Body of pancreas (tissue), 4 donors: ENCODE measurements at regions not wholly inside any gene's neighbourhood (a gene's known extent, or its start where the extent isn't known, plus 50 kb on each side); places are given as distances from the start of the nearest gene placed in this dataset.

Source experiments
- ATAC-seq: fragments of 150-250 bp; one replicate; pipeline ENCODE4 v1.9.1; 2016
- DNase-seq, 4 donors: peaks; one replicate each; pipeline ENCODE4 v3.0.0-alpha.2; 2019
- H3K27ac ChIP-seq, 4 donors: fragments of 200-600 bp; sonication (generic); 1 replicate in 3 of 4; 2 replicates in 1 of 4; pipeline versions ENCODE4 v1.5.1 to v1.6.1; 2016 to 2019; ENCODE audit warnings: mild to moderate bottlenecking in 1 of 4, mixed read lengths in 1 of 4, moderate library complexity in 1 of 4
- H3K27me3 ChIP-seq, 2 donors: fragments of 200-600 bp; sonication (generic); one replicate each; pipeline ENCODE4 v1.6.0; 2016; ENCODE audit warnings: mild to moderate bottlenecking in 1 of 2
- H3K36me3 ChIP-seq, 2 donors: fragments of 200-600 bp; sonication (generic); replicated peaks in 1 of 2; 2 replicates each; pipeline ENCODE4 v1.5.1; 2016; ENCODE audit warnings: low read depth in 2 of 2; ENCODE audit not compliant: insufficient read depth in 1 of 2
- H3K4me1 ChIP-seq: fragments of 200-600 bp; sonication (generic); one replicate; pipeline ENCODE4 v1.6.0; 2016
- H3K4me3 ChIP-seq, 2 donors: fragments of 200-600 bp; sonication (generic); 1 replicate in 1 of 2; 2 replicates in 1 of 2; pipeline ENCODE4 v1.5.1; 2016 to 2019
- H3K9me3 ChIP-seq, 3 donors: fragments of 200-600 bp; sonication (generic); 1 replicate in 2 of 3; 2 replicates in 1 of 3; pipeline ENCODE4 v1.5.1; 2016
- CTCF ChIP-seq, 7 experiments: fragments of 450-650 bp in 4 of 7; fragments of 200-600 bp in 3 of 7; sonication (generic) in 3 of 7; IDR thresholded peaks; one replicate each; pipeline ENCODE4 v1.5.1; 2016 to 2019; ENCODE audit warnings: antibody characterized with exemption in 7 of 7
- POLR2A ChIP-seq, 3 donors: fragments of 450-650 bp; IDR thresholded peaks; one replicate each; pipeline ENCODE4 v1.6.1; 2016; ENCODE audit warnings: antibody characterized with exemption in 3 of 3, mild to moderate bottlenecking in 2 of 3
- WGBS, 2 donors: methylation state at CpG; one replicate each; pipeline ENCODE4 v1.1.5; 2017; 5-methylcytosine and 5-hydroxymethylcytosine counted together
- intact Hi-C: fragments of 100-400 bp; cut with DNase I; formaldehyde crosslinking; loops from one replicate; pipeline ENCODE4 v1.15.1; 2023

DNA sequence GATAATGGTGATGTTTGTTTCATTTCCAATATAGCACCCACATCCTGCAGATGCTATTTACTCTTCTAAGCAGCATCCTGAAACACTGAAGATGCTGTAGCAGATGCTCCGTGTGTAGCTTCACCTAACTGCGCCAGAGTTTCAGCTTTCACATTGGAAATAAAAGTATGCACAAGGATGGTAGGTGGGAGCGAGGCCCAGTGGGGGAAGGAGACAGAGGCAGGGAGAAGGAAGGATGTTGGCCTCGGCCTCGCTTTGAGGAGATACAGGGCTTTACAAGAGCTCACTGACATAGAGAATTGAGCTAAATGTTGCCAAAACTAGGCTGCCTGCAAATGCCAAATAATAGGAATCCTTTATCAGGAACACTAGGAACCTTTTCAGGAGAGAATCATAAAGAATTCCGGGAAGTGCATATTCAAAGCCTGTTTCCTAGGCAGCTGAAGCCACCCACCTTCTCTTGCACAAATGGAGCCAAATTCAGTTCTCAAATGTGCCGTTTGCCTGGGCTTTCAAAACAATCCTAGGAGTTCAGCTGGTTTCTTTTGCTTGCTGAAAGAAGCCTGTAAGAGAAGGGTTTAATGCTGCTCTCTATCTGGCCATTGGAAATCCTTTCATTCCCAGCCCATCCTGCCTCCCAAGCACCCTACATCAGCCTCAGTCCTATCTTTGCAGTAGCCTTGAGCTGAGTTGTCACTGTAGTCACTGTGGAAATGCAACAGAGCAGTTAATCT, 135.4 kb upstream of the ATP1B1 start:
- Histone ChIP-seq H3K9me3 (no peaks in the 10 kb centered on the region), H3K27me3 (no peaks in the 10 kb centered on the region), H3K4me1 (peaks cover 6% of the 10 kb centered on the region), H3K27ac (no peak overlapping the region), H3K36me3 (no peaks in the 10 kb centered on the region), H3K4me3 (no peak overlapping the region)
- DNase-seq (no peak), ATAC-seq (no peak)
- intact Hi-C loops, result no loop called here
- TF ChIP-seq POLR2A (IDR thresholded peaks at IDR 0.05) (no peak), CTCF (IDR thresholded peaks at IDR 0.05) (no peak)
- 82 to 88% methylated on average over 7 of the region's 7 CpGs for WGBS, 2 donors

GRCh38 chr1:168972225-168972624, 134.3 kb upstream of the ATP1B1 start:
- peaks cover 6% of the 10 kb centered on the region for H3K4me1 ChIP-seq
- no peaks in the 10 kb centered on the region for H3K36me3 ChIP-seq
- no peaks in the 10 kb centered on the region for H3K27me3 ChIP-seq
- H3K4me3 ChIP-seq, result no peak overlapping the region
- intact Hi-C loops, result no loop called here
- no peaks in the 10 kb centered on the region for H3K9me3 ChIP-seq
- ATAC-seq (no peak), DNase-seq (no peak)
- no peak overlapping the region for H3K27ac ChIP-seq
- TF ChIP-seq POLR2A (IDR thresholded peaks at IDR 0.05), result no peak
- TF ChIP-seq CTCF (IDR thresholded peaks at IDR 0.05), result no peak
- 80 to 85% methylated on average over 4 of the region's 4 CpGs for WGBS, 2 donors

DNA sequence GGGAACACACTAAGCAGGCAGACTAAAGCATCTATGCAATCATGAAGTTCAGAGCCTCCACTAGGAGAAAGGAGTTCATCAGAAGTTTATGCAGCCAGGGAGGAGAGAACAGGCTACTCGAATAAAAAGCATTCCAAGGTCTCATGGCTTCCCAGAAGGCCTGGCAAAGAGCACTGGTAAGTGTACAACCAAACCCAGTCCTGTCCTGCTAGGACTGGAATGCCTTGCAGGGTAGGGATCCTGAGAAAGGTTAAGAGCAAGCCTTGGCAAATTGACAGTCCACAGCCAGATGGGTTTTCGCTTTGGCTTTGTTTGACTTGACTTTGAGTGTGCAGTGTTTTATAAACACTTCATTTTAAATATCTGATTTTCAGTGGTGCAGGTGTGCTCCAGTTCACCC, 133.6 kb upstream of the ATP1B1 start:
- Histone ChIP-seq H3K4me3 (no peak overlapping the region), H3K27ac (no peak overlapping the region), H3K9me3 (no peaks in the 10 kb centered on the region), H3K4me1 (peaks cover 6% of the 10 kb centered on the region), H3K36me3 (no peaks in the 10 kb centered on the region), H3K27me3 (no peaks in the 10 kb centered on the region)
- no peak for TF ChIP-seq CTCF (IDR thresholded peaks at IDR 0.05)
- TF ChIP-seq POLR2A (IDR thresholded peaks at IDR 0.05), result no peak
- intact Hi-C loops, result no loop called here
- WGBS, 2 donors, result 8 to 15% methylated on average over 2 of the region's 2 CpGs
- peak in 3 of 4 donors; percentile 20 to 48 (median 31) for DNase-seq
- ATAC-seq, result no peak

DNA sequence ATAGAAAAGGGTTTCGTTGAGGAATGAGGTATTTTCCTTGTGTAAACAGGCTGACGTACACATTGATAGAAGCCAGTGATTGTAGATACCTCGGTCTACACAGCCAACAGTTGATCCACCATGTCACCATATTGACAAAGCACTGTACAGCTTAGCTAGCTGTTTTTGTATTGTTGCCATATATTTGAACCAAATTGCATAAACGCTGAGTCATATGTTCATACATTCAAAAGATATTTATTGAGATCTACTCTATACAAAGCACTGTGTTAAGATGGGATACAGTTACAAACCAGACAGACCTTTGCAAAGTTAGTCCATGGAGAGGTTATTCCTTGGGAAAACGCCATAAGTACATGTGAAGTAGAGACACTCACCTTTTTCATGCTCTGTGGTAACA, 132.4 kb upstream of the ATP1B1 start:
- H3K4me1 ChIP-seq, result peaks cover 6% of the 10 kb centered on the region
- intact Hi-C loops, result no loop called here

More for the DNA sequence above, 132.4 kb upstream of the ATP1B1 start:
- Histone ChIP-seq H3K4me3 (no peak overlapping the region), H3K27me3 (no peaks in the 10 kb centered on the region), H3K36me3 (no peaks in the 10 kb centered on the region), H3K9me3 (no peaks in the 10 kb centered on the region), H3K27ac (no peak overlapping the region)
- ATAC-seq, result no peak
- no peak for DNase-seq
- 71 to 84% methylated on average over 5 of the region's 5 CpGs for WGBS, 2 donors
- TF ChIP-seq CTCF (IDR thresholded peaks at IDR 0.05) (no peak), POLR2A (IDR thresholded peaks at IDR 0.05) (no peak)
